K562 (cell line): ENCODE measurements at regions not wholly inside any gene's neighbourhood (a gene's known extent, or its start where the extent isn't known, plus 50 kb on each side); places are given as distances from the start of the nearest gene placed in this dataset.
"Not testable (repeated sequence)": the region's sequence is repeated elsewhere in the genome, so short reads cannot be mapped to it uniquely, and the experiment has no call there.

Experiments
- KDM5B ChIP-seq: fragments of 200-600 bp; sonication (generic); IDR thresholded peaks from 2 replicates; pipeline ENCODE4 v1.6.1; 2012; ENCODE audit warnings: low read depth, mild to moderate bottlenecking, moderate library complexity, low read length, control low read depth, inconsistent platforms; ENCODE audit not compliant: insufficient replicate concordance
- POLR2A ChIP-seq: fragments of 450-650 bp; conservative IDR thresholded peaks from 2 replicates; pipeline ENCODE4 v1.6.1; 2016
- POLR2AphosphoS5 ChIP-seq: IDR thresholded peaks from 2 replicates; pipeline ENCODE4 v1.6.1; 2011; ENCODE audit warnings: mild to moderate bottlenecking, low read depth, low read length, moderate library complexity; ENCODE audit not compliant: control insufficient read depth, insufficient read depth
- RAD51 ChIP-seq: fragments of 450-650 bp; IDR thresholded peaks from 2 replicates; pipeline ENCODE4 v1.7.1; 2016; ENCODE audit warnings: low read depth, mild to moderate bottlenecking, borderline replicate concordance
- SMARCA4 ChIP-seq: fragments of 450-650 bp; IDR thresholded peaks from 2 replicates; pipeline ENCODE4 v1.6.1; 2016
- ZNF408 ChIP-seq: fragments of 250-450 bp; sonication (Bioruptor Pico); IDR thresholded peaks from 2 replicates; pipeline ENCODE4 v1.4.0; 2020; ENCODE audit warnings: low read depth, mild to moderate bottlenecking, moderate library complexity
- ZSCAN29 ChIP-seq: fragments of 450-650 bp; IDR thresholded peaks from 2 replicates; pipeline ENCODE4 v1.6.1; 2017
- TF ChIP-seq, protein P1 (sequence below), 2 experiments: IDR thresholded peaks; 2 replicates each; pipeline ENCODE4 v1.6.1; 2012; ENCODE audit warnings: improper control_type of control experiment in 2 of 2, low read depth in 2 of 2, low read length in 2 of 2, borderline replicate concordance in 1 of 2

DNA sequence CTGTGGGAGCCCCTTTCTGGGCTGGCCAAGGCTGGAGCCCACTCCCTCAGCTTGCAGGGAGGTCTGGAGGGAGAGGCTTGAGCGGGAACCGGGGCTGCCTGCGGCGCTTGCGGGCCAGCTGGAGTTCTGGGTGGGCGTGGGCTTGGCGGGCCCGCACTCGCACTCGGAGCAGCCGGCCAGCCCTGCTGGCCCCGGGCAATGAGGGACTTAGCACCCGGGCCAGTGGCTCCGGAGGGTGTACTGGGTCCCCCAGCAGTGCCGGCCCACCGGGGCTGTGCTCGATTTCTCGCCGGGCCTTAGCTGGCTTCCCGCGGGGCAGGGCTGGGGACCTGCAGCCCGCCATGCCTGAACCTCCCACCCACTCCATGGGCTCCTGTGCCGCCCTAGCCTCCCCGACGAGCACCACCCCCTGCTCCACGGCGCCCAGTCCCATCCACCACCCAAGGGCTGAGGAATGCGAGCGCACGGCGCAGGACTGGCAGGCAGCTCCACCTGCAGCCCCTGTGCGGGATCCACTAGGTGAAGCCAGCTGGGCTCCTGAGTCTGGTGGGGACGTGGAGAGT is 87.1 kb upstream of the TRHDE start:
- TF ChIP-seq SMARCA4; ZNF408 (CRISPR knock-in tag); KDM5B; POLR2A; ZSCAN29; RAD51; POLR2AphosphoS5: not testable (repeated sequence)
- TF ChIP-seq, protein P1, sequence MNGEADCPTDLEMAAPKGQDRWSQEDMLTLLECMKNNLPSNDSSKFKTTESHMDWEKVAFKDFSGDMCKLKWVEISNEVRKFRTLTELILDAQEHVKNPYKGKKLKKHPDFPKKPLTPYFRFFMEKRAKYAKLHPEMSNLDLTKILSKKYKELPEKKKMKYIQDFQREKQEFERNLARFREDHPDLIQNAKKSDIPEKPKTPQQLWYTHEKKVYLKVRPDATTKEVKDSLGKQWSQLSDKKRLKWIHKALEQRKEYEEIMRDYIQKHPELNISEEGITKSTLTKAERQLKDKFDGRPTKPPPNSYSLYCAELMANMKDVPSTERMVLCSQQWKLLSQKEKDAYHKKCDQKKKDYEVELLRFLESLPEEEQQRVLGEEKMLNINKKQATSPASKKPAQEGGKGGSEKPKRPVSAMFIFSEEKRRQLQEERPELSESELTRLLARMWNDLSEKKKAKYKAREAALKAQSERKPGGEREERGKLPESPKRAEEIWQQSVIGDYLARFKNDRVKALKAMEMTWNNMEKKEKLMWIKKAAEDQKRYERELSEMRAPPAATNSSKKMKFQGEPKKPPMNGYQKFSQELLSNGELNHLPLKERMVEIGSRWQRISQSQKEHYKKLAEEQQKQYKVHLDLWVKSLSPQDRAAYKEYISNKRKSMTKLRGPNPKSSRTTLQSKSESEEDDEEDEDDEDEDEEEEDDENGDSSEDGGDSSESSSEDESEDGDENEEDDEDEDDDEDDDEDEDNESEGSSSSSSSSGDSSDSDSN (IDR thresholded peaks at IDR 0.05; ENCODE audit: borderline replicate concordance in 1 of 2, low read depth in 2 of 2, low read length in 2 of 2), result not testable (repeated sequence)
